Esophagus muscularis mucosa (tissue), 4 donors: ENCODE measurements at regions not wholly inside any gene's neighbourhood (a gene's known extent, or its start where the extent isn't known, plus 50 kb on each side); places are given as distances from the start of the nearest gene placed in this dataset.

Experiments used
- CTCF ChIP-seq, 3 experiments: fragments of 200-600 bp in 2 of 3; fragments of 450-650 bp in 1 of 3; sonication (generic) in 2 of 3; IDR thresholded peaks; one replicate each; pipeline ENCODE4 v1.5.1; 2017 to 2019; ENCODE audit warnings: antibody characterized with exemption in 3 of 3, mild to moderate bottlenecking in 2 of 3, moderate library complexity in 1 of 3
- EP300 ChIP-seq: sonication (generic); formaldehyde crosslinking; IDR thresholded peaks from one replicate; pipeline ENCODE4 v1.6.1; 2017; ENCODE audit warnings: antibody characterized with exemption
- POLR2A ChIP-seq: fragments of 450-650 bp; IDR thresholded peaks from one replicate; pipeline ENCODE4 v1.6.1; 2017; ENCODE audit warnings: antibody characterized with exemption, moderate library complexity, mild to moderate bottlenecking, low read depth
- POLR2AphosphoS5 ChIP-seq, 2 donors: sonication (generic); formaldehyde crosslinking; IDR thresholded peaks; one replicate each; pipeline ENCODE4 v1.6.1; 2017; ENCODE audit warnings: antibody characterized with exemption in 2 of 2

- TF ChIP-seq CTCF (IDR thresholded peaks at IDR 0.05) (no peak), POLR2A (no peak), POLR2AphosphoS5 (IDR thresholded peaks at IDR 0.05) (no peak), EP300 (no peak)
Measured at GRCh38 chr18:37698508-37699040, 133.0 kb upstream of the CELF4 start.
